GM12878 (cell line): ENCODE measurements at regions not wholly inside any gene's neighbourhood (a gene's known extent, or its start where the extent isn't known, plus 50 kb on each side); places are given as distances from the start of the nearest gene placed in this dataset.

Source experiments
- ATAC-seq: fragments of 200-7000 bp; cut with Tn5 transposase; 3 replicates; pipeline ENCODE4 v1.9.1; 2020; ENCODE audit warnings: mild to moderate bottlenecking, moderate library complexity
- BruUV-seq: library from RNA; stranded (reverse); fragments of 400-500 nt; replicated peaks from 2 replicates; lab custom pipeline; 2021; lab: Mats Ljungman, UMichigan
- CTCF ChIA-PET: fragments of 300-600 bp; sonication (Branson Sonifier 250); formaldehyde crosslinking; extraction: SDS; loops from one replicate; lab custom pipeline; 2021; ENCODE audit warnings: inconsistent platforms; lab: Yijun Ruan, JAX
- POLR2A ChIA-PET: fragments of 350-600 bp; formaldehyde crosslinking; extraction: SDS; loops from one replicate; lab custom pipeline; 2021; ENCODE audit warnings: inconsistent platforms; lab: Charles Lee
- RAD21 ChIA-PET: fragments of 300-600 bp; sonication (Branson Sonifier 250); formaldehyde crosslinking; loops from one replicate; lab custom pipeline; 2023; ENCODE audit warnings: antibody characterized with exemption; ENCODE audit not compliant: unreplicated experiment; lab: Charles Lee
- SMC1A ChIA-PET: fragments of 300-600 bp; sonication (Branson Sonifier 250); formaldehyde crosslinking; loops from one replicate; lab custom pipeline; 2023; ENCODE audit not compliant: unreplicated experiment, uncharacterized antibody; lab: Charles Lee
- DNase-seq: peaks from one replicate; pipeline ENCODE4 v3.0.0-alpha.2; 2011; ENCODE audit warnings: low read depth, low spot score
- FAIRE-seq: peaks from 3 replicates; lab custom pipeline; 2011; peaks lifted over from hg19 to GRCh38; lab: Jason Lieb, UNC
- H2AFZ ChIP-seq: 2 replicates; pipeline ENCODE4 v1.6.0; 2011; ENCODE audit warnings: low read depth, low read length, control low read depth; ENCODE audit not compliant: control insufficient read depth
- H3K27ac ChIP-seq: 2 replicates; pipeline ENCODE4 v1.5.1; 2011; ENCODE audit warnings: control low read depth; ENCODE audit not compliant: control insufficient read depth, insufficient read depth
- H3K27me3 ChIP-seq, 2 experiments: replicated peaks in 1 of 2; 2 replicates each; pipeline versions ENCODE4 v1.6.0 to v1.6.1; 2011; ENCODE audit warnings: low read length in 1 of 2; ENCODE audit not compliant: control insufficient read depth in 2 of 2, insufficient read depth in 2 of 2
- H3K36me3 ChIP-seq, 2 experiments: 2 replicates each; pipeline ENCODE4 v1.5.1; 2011; ENCODE audit warnings: low read length in 1 of 2; ENCODE audit not compliant: control insufficient read depth in 2 of 2, insufficient read depth in 2 of 2
- H3K4me1 ChIP-seq: 2 replicates; pipeline ENCODE4 v1.6.1; 2011; ENCODE audit warnings: mild to moderate bottlenecking, low read length, moderate library complexity, mixed read lengths; ENCODE audit not compliant: control insufficient read depth, insufficient read depth
- H3K4me2 ChIP-seq: 2 replicates; pipeline ENCODE4 v1.6.0; 2011; ENCODE audit warnings: control low read depth; ENCODE audit not compliant: control insufficient read depth, insufficient read depth
- H3K4me3 ChIP-seq: fragments of 200-600 bp; sonication (generic); 2 replicates; pipeline ENCODE4 v1.5.1; 2016
- H3K79me2 ChIP-seq: 2 replicates; pipeline ENCODE4 v1.6.0; 2011; ENCODE audit warnings: low read length; ENCODE audit not compliant: control insufficient read depth, insufficient read depth
- H3K9ac ChIP-seq: 2 replicates; pipeline ENCODE4 v1.8.0; 2011; ENCODE audit warnings: low read length, control low read depth, mixed read lengths; ENCODE audit not compliant: control insufficient read depth, insufficient read depth
- H3K9me3 ChIP-seq: replicated peaks from 3 replicates; pipeline ENCODE4 v1.5.1; 2011; ENCODE audit warnings: mild to moderate bottlenecking, low read length; ENCODE audit not compliant: control insufficient read depth, insufficient read depth
- H4K20me1 ChIP-seq: 2 replicates; pipeline ENCODE4 v1.6.0; 2011; ENCODE audit not compliant: control insufficient read depth, insufficient read depth
- E2F8 ChIP-seq: fragments of 450-650 bp; IDR thresholded peaks from 2 replicates; pipeline ENCODE4 v1.6.1; 2018; ENCODE audit warnings: mild to moderate bottlenecking, low read depth, moderate library complexity; ENCODE audit not compliant: partially characterized antibody
- GATAD2B ChIP-seq: fragments of 450-650 bp; conservative IDR thresholded peaks from 2 replicates; pipeline ENCODE4 v1.6.1; 2017; ENCODE audit warnings: low read depth, mild to moderate bottlenecking, moderate library complexity
- IKZF2 ChIP-seq, 2 experiments: fragments of 450-650 bp; IDR thresholded peaks; 2 replicates each; pipeline ENCODE4 v1.6.1; 2017; ENCODE audit warnings: mild to moderate bottlenecking in 2 of 2, moderate library complexity in 2 of 2
- NFXL1 ChIP-seq: fragments of 450-650 bp; IDR thresholded peaks from 2 replicates; pipeline ENCODE4 v1.6.1; 2017; ENCODE audit warnings: antibody characterized with exemption, mild to moderate bottlenecking, borderline replicate concordance
- RB1 ChIP-seq: fragments of 450-650 bp; formaldehyde crosslinking; IDR thresholded peaks from 2 replicates; pipeline ENCODE4 v1.6.1; 2017; ENCODE audit warnings: mild to moderate bottlenecking, borderline replicate concordance
- REST ChIP-seq: IDR thresholded peaks from 2 replicates; pipeline ENCODE4 v1.6.1; 2012; ENCODE audit warnings: mild to moderate bottlenecking, low read depth, low read length
- SIX5 ChIP-seq: IDR thresholded peaks from 2 replicates; pipeline ENCODE4 v1.6.1; 2011; ENCODE audit warnings: mild to moderate bottlenecking, low read depth, low read length, moderate library complexity; ENCODE audit not compliant: severe bottlenecking
- SRF ChIP-seq, 2 experiments: IDR thresholded peaks; 2 replicates each; pipeline ENCODE4 v1.6.1; 2011; ENCODE audit warnings: low read depth in 2 of 2, low read length in 2 of 2, mild to moderate bottlenecking in 1 of 2, moderate library complexity in 1 of 2
- ZSCAN29 ChIP-seq: fragments of 450-650 bp; IDR thresholded peaks from 2 replicates; pipeline ENCODE4 v1.6.1; 2017; ENCODE audit warnings: mild to moderate bottlenecking, moderate library complexity
- WGBS: methylation state at CpG from one replicate; pipeline ENCODE4 v1.1.6; 2016; ENCODE audit warnings: low lambda C conversion rate; ENCODE audit not compliant: insufficient replicate concordance, insufficient coverage; ENCODE audit errors: missing lambda C conversion rate; 5-methylcytosine and 5-hydroxymethylcytosine counted together
- in situ Hi-C: fragments of 300-500 bp; cut with MboI; formaldehyde crosslinking; loops from 9 replicates; pipeline ENCODE4 v1.14.3; 2018; ENCODE audit warnings: mixed read lengths
- intact Hi-C: fragments of 100-400 bp; cut with micrococcal nuclease; formaldehyde crosslinking; loops from one replicate; pipeline ENCODE4 v1.14.2; 2022; ENCODE audit not compliant: unreplicated experiment

GRCh38 chr2:12286347-12286746 is 430.4 kb upstream of the TRIB2 start:
- no peaks in the 10 kb centered on the region for H4K20me1 ChIP-seq
- intact Hi-C loops = loop anchor here (5.0 to 10.0 kb wide), 2 partner anchors 422 to 454 kb away; no protein-coding TSS in a partner anchor
- WGBS = 94% methylated on average over 4 of the region's 4 CpGs
- TF ChIP-seq NFXL1 = no peak
- no peak for TF ChIP-seq E2F8
- no peak for TF ChIP-seq GATAD2B
- no peak for TF ChIP-seq SRF (IDR thresholded peaks at IDR 0.05; ENCODE audit: low read depth in 2 of 2, low read length in 2 of 2)
- TF ChIP-seq REST = no peak
- no peak for TF ChIP-seq SIX5
- no peak for TF ChIP-seq ZSCAN29
- TF ChIP-seq RB1 = no peak
- TF ChIP-seq IKZF2 (IDR thresholded peaks at IDR 0.05) = no peak
- TF ChIP-seq, all 136 proteins: peak for 0
- Histone ChIP-seq H3K4me1 (peaks cover 16% of the 10 kb centered on the region), H3K4me2 (no peak overlapping the region), H3K9ac (no peak overlapping the region), H3K27ac (no peak overlapping the region), H3K36me3 (no peaks in the 10 kb centered on the region), H3K79me2 (no peaks in the 10 kb centered on the region), H2AFZ (no peak overlapping the region), H3K4me3 (no peak overlapping the region), H3K9me3 (no peaks in the 10 kb centered on the region; the same call in 2 of the 3 replicates), H3K27me3 (no peaks in the 10 kb centered on the region)
- FAIRE-seq (no peak), DNase-seq (no peak), ATAC-seq (no peak)
- in situ Hi-C loops = loop anchor here (25.0 kb wide), 1 partner anchor 449 kb away; no protein-coding TSS in a partner anchor
- POLR2A ChIA-PET = no interaction called here
- CTCF ChIA-PET = no interaction called here
- SMC1A ChIA-PET = interaction anchor here (0.6 to 2.3 kb wide), 4 partner anchors 8 to 280 kb away, joined by 3 to 11 read pairs (median 4); no protein-coding TSS in a partner anchor
- RAD21 ChIA-PET = interaction anchor here (1.0 to 1.4 kb wide), 2 partner anchors 14 to 76 kb away, joined by 3 read pairs; no protein-coding TSS in a partner anchor
- BruUV-seq = no TSS peak
